DMS153 treated with DMSO at 0.1 percent for 48 hours (cell line): ENCODE measurements at regions not wholly inside any gene's neighbourhood (a gene's known extent, or its start where the extent isn't known, plus 50 kb on each side); places are given as distances from the start of the nearest gene placed in this dataset.

Experiments
- DNase-seq: peaks from one replicate; lab custom pipeline; 2025; ENCODE audit not compliant: unreplicated experiment; lab: John Stamatoyannopoulos, UW

DNA sequence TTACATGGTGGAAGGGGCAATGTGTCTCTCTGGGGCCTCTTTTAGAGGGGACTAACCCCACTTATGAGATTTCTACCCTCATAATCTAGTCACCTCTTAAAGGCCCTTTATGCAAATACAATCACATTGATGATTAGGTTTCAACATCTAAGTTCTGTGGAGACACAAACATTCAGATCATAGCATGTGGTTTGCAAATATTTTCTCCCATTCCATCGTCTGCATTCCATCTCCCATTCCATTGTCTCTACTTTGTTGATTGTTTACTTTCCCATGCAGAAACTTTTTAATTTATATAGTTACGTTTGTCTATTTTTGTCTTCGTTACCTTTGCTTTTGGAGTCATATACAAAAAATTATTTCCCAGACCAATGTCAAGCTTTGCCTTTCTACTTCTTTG lies 927.5 kb upstream of the INTU start:
- no peak for DNase-seq

DNA sequence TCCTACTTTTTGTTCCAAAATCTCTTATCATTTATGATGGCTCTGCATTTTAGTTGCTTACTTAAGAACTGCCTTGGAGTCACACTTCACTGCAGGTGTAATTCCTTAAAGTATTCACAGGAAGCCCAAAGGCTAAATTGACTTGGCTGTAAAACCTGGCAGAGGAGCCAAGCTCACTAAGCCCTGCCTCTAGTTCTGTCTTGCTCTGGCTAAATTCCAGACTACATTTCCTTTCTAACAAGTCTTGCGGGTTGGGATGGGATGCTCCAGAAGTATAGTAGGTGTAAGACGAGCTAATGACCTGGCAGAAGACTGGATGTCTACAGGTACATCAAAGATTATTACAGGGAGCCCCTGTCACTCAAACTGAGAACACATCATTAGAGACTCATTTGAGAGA lies 924.0 kb upstream of the INTU start:
- DNase-seq = no peak

DNA sequence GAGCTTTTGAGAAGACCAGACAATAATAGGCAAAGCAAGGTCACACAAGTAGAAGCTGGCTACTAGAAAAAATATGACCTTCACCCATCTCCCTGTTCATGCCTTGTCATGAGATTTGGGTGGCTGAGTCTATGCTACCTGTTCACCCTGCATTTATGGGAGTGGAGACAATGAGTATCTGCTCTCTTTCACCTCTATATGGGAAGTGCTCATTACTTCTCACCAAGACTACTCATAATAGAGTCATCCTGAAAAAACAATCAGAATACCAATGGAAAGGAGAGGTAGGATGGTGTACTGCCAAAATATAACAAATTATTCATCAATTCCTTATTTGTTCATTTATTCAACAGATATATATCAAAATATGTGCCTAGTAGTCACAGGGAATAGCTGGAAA lies 921.8 kb upstream of the INTU start:
- DNase-seq = no peak

DNA sequence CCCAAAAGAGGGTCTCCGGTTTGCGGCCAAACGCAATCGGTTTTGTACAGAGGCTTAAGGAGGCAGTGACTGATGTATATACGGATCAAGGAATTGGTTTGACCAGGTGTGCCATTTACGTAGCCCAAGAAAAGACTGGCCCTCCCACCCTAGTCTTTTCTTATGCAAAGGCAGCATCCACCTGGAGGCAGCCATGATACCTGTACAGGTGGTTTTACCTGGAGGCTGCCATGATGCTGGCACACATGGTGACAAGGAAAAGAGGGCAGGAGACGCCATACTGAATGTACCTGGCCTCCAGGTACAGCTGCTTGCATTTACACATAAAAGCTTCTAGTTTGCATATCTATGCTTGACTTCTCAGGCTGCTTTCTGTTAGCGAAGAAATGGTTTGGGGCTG lies 917.7 kb upstream of the INTU start:
- no peak for DNase-seq

DNA sequence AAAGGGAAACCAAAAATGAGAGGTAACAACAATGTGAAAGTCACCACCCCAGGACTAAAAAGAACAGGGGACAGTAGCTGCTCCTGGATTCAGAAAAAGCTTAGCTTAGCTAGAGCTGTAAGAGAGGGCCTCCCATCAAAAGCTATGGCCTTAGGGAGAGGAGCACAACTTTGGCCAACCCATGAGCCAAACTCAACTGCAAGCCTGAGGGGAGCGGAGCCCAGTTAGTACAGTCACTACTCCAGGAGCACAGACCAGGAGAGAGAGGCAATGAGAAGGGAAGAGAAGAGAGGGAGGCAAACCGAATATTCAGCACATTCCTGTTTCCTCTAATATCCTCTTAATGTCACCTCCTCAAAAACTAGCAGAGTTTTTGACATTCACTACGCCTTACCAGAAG lies 917.1 kb upstream of the INTU start:
- no peak for DNase-seq

DNA sequence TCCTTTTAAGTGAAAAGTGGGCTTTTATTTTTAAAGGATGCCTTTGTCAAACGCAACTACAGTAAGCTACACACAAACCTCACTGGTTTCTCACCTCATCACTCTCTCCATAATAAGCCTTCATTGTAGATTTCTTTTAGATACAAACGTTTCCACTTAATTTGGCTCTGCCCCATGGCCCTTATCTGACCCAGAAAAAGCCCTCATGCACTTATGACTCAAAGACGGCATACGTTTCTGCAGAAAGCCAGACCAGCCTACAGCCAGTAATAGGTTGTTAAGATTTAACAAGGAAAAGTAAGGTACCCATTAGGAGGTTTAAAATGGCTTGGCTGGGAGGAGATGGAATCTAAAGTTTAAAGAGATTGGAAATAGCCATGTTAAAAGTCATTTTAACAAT lies 914.6 kb upstream of the INTU start:
- DNase-seq = no peak

DNA sequence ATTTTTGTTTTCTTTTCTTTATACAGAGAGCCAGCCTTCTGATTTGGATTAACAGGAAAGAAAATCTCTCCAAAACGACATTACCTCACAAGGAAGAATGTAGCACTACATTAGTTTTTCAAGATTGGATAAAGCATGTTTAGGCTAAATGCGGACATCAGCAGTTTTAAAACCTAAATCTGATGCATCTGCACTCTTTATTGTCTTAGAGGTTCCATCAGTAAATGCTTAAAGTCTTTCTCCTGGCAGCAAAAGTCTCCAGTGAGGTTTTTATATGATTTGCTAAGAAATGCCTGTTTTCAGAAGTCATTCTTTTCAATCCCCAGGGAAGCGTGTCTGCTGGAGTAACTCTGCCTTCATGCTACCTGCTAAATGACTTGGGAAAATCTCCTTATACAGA lies 912.9 kb upstream of the INTU start:
- no peak for DNase-seq

DNA sequence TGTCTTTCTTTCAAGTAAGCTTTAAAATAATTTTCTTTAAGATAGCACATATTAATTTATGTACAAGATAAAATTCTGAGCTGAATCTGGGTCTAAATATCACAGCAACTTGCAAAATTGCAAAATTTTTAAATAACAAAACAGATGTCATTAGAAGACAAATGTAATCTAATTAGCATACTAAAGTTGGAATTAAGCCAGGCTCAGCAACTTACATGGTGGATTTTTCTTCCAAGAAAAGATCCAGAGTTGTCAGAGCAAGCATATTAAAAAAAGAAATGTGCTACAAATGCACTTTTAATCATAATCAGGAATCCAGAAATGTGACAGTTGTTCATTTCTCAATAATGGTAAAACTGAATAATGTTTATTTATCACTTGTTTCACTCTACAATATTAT lies 906.9 kb upstream of the INTU start:
- DNase-seq = no peak

DNA sequence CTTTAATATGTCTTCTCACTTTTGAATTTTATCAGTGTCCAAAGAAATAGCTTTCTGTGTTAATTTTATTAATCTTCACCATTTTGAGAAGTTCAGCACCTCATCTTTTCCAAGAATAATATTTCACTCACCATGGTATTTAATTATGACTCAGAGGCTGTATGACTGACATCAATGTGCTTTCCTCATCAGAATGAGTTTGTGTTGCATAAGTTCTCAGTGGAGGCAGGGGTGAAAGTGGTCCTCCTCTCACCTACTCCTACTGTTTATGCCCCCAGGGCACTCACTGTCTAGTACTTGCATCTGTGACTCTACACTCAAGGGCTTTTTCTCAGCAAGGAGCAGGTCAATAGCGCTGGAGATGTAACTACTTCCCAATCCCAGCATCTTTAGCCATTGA lies 905.3 kb upstream of the INTU start:
- no peak for DNase-seq

DNA sequence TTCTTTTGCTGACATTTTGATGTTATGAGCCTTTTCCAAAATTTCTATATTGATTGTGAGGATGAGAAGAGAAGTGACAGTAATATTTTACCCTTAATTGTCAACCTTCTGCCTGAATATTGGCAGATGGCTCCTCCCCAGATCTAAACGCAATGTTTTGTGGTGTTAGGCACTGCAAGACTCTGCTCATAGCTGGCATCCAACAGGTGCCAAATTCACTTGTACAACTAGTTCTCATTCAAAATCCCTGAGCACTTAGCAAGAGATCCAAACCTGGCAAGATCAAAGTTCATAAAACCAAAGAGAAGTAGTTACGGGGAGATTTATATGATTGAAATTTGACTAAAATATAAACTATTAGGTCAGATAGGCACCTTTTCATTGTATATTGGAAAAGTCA lies 901.7 kb upstream of the INTU start:
- no peak for DNase-seq

DNA sequence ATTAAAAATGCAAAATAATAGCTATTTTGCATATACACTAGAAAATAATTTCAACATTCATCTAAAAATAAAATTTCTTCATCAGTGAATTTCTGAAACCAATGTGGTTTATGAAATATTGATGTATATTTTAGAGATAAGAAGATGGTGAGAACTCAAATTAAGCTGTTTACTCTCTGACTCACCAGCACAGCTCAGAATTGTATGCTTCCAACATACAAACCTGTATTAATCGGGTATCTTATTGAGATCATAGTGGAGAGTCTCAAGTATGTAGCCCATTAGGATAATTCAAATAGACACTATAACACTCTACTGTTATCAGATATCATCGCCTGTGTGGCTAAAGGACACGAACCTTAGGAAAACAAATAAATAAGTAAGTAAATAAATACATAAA lies 899.5 kb upstream of the INTU start:
- no peak for DNase-seq

DNA sequence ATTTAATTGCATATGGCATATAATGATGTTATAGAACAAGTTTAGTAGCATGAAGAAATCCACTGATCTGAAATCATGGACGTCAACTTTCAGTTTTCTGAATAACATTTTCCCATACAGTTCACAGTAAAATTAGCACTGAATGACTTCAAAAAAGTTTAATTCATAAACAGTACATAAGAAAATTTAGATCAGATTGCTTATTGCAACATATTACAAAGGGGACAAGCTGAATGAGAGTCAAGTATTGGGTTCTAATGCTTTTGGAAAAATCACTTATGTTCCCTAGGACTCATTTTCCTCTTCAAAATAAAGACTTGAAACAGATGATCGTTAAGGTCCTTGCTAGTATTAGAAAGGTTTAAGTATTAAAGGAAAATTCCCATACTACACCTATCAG lies 898.3 kb upstream of the INTU start:
- DNase-seq = no peak

DNA sequence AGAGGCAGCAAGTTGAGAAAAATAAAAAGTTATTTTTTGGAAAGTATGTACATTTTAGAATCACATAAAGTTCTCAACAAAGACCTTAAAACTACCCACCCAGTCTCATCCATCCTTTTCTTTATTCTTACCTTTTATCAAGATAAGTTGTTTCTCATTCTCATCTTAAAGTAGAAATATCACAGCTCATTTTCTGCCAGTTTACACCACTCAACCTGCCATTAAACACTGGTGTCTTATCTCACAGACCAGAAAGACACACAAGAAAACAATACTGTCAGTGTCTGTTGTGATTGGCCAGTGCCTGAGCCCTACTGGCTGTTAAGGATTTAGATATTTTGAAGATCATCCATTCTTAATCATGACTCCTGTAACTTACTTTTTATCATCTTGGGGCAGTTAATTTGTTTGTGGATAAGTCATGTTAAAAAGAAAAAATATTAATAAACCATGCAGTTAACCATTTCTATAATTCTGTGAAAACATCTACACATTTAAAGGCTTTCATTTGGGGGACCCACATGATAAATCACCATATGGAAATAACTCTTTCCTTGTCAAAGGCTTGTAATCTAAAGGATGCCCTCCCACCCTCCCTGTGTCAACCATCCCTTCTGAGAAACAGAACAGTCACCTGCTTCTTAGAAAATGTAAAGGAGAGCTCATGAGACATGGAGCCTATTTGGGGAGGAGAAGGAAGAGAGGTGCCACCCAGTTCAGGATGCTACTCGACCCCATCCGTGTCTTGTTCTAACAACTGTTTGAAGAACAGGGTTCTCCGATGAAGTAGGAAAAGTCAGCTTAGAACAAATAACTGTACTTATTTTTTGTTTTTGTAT lies 897.2 kb upstream of the INTU start:
- DNase-seq = no peak

DNA sequence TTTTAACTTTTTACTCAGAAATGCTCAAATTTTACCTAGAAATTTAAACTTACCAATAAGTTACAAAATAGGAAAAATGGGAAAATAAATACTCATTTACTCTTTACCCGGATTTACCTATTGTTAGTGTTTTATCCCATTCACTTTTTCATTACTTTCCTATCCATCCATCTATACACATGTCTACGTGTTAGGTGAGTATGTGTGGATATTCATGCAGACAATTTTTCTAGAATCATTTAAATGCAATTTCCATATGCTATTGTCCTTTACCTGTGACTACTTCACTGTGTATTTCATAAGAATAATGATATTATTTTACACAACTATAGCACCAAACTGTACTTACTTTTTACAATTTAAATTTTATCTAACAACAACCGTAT lies 896.6 kb upstream of the INTU start:
- DNase-seq = no peak

DNA sequence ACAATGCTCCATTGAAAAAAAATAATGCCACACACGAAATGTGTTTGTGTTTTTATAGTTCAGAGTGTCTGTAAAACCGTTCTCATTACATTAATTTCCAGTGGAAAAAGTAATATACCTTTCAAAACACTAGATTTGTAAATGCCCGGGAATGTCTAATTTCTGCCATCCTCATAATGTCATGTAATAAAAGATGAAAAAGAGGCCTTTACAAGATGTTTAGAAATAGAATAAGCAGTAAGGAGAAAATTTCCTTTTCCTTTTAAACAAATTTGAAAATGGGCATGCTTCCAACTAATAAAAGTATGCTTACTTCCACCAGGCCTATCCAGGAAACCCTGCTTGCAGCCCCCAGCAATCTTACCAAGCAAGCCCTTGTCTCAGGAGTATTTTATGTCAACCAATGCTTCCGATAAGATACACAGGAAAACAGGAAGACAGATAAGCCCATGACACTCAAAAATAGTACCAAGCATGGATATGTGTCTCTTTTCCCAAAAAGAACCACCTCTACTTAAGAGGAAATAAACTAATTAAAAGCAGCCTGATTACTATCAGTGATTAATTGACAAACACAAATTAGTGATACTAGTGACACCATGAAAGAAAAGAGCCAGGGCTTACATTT lies 894.7 kb upstream of the INTU start:
- no peak for DNase-seq

DNA sequence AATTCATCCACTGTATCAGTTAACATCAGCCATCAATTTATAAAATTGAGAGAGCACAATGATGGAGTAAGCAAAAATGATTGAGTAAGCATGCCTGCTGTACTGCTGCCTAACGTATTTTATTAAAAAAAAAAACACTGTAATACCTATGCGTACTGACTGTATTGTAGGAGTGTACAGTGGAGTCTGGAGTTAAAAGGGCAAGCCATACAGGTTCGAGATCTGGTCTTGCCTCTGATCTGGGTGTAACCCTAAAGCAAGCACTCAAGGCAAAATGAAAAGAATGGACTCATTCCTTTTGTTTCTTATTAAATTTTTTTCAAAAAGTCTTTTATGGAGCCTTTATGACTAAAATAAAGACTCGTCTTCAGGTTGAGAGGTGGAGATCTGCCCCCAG lies 894.2 kb upstream of the INTU start:
- no peak for DNase-seq

DNA sequence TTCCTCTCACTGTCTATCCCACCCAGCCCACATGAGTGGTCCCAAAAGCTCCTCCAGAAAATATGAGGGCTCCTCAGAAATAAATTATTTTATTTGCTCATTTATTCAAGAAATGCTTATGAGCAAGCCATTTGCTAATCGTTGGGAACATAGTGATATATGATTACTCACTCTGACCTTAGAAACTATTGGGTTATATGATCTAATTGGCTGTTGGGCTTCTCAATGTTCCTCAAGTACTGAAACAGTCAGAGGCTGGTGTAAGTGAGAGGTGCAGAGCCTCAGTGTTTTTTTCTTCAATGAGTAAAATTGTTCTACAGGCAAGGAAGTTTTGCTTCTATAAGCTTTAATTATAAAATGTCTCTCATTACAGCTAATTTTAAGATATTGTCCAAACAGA lies 893.8 kb upstream of the INTU start:
- DNase-seq = no peak

DNA sequence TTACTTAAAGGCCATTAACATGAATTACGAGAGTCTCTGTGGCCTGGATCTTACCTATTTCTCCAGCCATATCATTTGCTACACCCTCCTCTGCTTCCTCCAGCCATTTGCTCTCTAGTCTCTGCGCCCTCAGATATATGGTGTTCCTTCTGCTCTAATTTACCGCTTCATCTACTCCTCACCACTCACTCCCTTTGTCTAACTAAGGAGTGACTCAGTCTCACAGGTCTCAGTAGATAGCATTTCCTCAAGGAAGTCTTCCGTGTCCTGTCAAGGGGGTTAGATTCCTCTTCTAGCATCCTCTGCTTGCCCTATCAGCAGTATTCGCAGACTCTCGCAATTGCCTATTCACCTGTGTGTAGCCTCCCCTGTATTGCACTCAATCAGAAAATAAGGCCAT lies 892.1 kb upstream of the INTU start:
- DNase-seq = no peak

DNA sequence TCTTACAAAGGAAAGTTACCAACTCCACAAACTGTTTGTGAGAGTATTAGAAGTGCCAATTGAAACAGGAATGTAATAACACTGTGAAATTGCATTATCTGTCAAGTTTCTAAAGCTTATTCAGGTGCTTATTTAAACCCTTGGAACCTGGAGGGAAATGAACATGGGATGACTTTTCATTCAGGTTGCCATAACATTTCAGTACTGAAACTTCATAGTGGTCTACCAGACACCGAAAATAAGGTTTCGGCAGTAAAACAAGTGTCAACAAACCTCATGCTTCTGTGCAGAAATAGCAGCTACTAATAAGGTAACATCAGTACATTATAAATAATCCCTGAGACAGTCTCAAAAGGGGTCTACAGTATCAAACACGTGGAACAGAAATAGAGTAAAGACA lies 890.7 kb upstream of the INTU start:
- no peak for DNase-seq

DNA sequence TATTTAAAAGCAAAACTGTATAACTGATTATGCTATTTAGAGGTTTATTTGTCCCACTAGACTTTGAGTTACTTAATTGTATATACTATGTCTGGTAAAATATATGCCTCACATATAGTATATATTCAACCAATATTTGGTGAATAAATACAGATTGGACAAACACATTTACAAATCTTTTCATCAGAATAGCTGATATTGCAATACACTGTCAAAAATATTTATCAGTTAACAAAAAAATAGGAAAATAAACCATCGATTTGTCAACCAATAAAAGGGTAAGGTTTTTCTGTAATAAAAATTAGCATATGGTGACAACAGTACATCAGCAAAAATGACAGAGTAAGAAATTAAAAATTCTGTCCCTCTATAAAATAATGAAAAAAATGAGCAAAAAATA lies 889.9 kb upstream of the INTU start:
- DNase-seq = no peak

DNA sequence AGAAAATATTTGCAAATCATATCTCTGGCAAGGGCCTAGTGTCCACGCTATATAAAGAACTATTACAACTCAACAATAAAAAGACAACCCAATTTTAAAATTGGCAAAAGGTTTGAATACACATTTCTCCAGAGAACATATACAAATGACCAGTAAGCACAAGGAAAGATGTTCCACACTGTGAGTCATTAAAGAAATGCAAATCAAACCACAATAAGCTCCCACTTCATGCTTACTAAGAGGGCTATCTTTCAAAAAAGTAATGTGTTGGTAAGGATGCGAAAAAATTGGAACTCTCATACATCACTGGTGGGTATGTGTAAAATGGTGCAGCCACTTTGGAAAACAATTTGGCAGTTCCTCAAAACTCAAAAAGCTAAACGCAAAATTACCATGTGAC lies 884.0 kb upstream of the INTU start:
- DNase-seq = no peak

DNA sequence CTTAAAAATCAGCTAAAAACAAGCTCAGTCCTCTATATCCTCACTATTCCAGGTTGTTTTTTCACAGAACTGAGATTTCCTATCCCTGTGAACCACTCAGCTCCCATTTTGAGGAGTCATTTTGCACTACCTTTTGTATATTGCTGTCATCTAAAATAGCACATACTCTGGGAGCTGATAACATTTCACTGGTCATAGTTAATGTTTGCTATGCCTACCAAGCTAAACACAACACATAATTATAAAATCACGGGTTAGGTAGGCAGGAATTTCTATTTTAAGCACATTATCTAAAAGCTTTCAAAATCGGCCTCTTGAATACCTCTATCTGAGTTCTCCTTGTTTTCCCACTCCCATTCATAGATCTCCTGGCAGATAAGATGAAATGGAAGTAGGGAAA lies 882.0 kb upstream of the INTU start:
- no peak for DNase-seq

DNA sequence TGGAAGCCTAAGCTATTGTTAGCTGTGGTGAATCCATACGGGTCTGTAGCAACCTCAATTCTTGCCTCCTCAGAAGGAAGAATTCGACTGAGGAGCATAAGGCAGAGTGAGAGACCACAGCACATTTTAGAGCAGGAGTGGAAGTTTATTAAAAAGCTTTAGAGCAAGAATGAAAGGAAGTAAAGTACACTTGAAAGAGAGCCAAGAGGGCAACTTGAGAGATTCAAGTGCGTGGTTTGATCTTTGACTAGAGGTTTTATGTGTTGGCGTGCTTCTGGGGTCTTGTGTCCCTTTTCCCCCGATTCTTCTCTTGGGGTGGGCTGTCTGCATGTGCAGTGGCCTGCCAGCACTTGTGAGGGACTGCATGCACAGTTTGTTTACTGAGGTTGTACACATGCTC lies 880.6 kb upstream of the INTU start:
- DNase-seq = no peak
